ENCODE measurements at regions not wholly inside any gene's neighbourhood (a gene's known extent, or its start where the extent isn't known, plus 50 kb on each side); places are given as distances from the start of the nearest gene placed in this dataset.
A peak's percentile ranks its signal among the peaks of the same experiment; 100 is the strongest.

GRCh38 chr18:7383002-7383980, 152.4 kb downstream of the LRRC30 start:
- no peak for DNase-seq

GRCh38 chr18:7388741-7389140, 157.9 kb downstream of the LRRC30 start:
- no peaks in the 10 kb centered on the region for H3K9me3 ChIP-seq
- H3K27me3 ChIP-seq, result no peaks in the 10 kb centered on the region
- no peaks in the 10 kb centered on the region for H3K36me3 ChIP-seq
- no peak for DNase-seq
- no peak overlapping the region for H3K4me3 ChIP-seq

More at GRCh38 chr18:7383002-7383980, 152.4 kb downstream of the LRRC30 start:
- H3K9me3 ChIP-seq, result no peaks in the 10 kb centered on the region
- H3K27me3 ChIP-seq, result no peaks in the 10 kb centered on the region
- no peaks in the 10 kb centered on the region for H3K36me3 ChIP-seq
- no peak overlapping the region for H3K4me3 ChIP-seq

GRCh38 chr18:7390731-7391492, 160.0 kb downstream of the LRRC30 start:
- no peaks in the 10 kb centered on the region for H3K9me3 ChIP-seq
- no peaks in the 10 kb centered on the region for H3K27me3 ChIP-seq
- no peak for DNase-seq

GRCh38 chr18:7393080-7393479, 162.2 kb downstream of the LRRC30 start:
- no peak for DNase-seq
- Histone ChIP-seq H3K4me3 (no peak overlapping the region), H3K36me3 (no peaks in the 10 kb centered on the region)

More at GRCh38 chr18:7390731-7391492, 160.0 kb downstream of the LRRC30 start:
- Histone ChIP-seq H3K4me3 (no peak overlapping the region), H3K36me3 (no peaks in the 10 kb centered on the region)

GRCh38 chr18:7394050-7394659, 163.3 kb downstream of the LRRC30 start:
- no peaks in the 10 kb centered on the region for H3K9me3 ChIP-seq
- DNase-seq, result no peak
- H3K27me3 ChIP-seq, result no peaks in the 10 kb centered on the region
- no peaks in the 10 kb centered on the region for H3K36me3 ChIP-seq
- no peak overlapping the region for H3K4me3 ChIP-seq

More at GRCh38 chr18:7393080-7393479, 162.2 kb downstream of the LRRC30 start:
- no peaks in the 10 kb centered on the region for H3K9me3 ChIP-seq
- no peaks in the 10 kb centered on the region for H3K27me3 ChIP-seq

GRCh38 chr18:7395566-7395965, 164.7 kb downstream of the LRRC30 start:
- H3K9me3 ChIP-seq, result no peaks in the 10 kb centered on the region
- H3K4me3 ChIP-seq, result no peak overlapping the region
- no peak for DNase-seq

GRCh38 chr18:7413906-7414305, 153.2 kb upstream of the PTPRM start:
- no peak for DNase-seq
- Histone ChIP-seq H3K4me3 (no peak overlapping the region), H3K9me3 (no peaks in the 10 kb centered on the region), H3K36me3 (no peaks in the 10 kb centered on the region), H3K27me3 (no peaks in the 10 kb centered on the region)

More at GRCh38 chr18:7395566-7395965, 164.7 kb downstream of the LRRC30 start:
- no peaks in the 10 kb centered on the region for H3K27me3 ChIP-seq
- H3K36me3 ChIP-seq, result no peaks in the 10 kb centered on the region

GRCh38 chr18:7414459-7414858, 152.7 kb upstream of the PTPRM start:
- Histone ChIP-seq H3K9me3 (no peaks in the 10 kb centered on the region), H3K4me3 (no peak overlapping the region), H3K36me3 (no peaks in the 10 kb centered on the region), H3K27me3 (no peaks in the 10 kb centered on the region)
- no peak for DNase-seq

GRCh38 chr18:7415081-7415894, 151.8 kb upstream of the PTPRM start:
- DNase-seq, result no peak
- H3K36me3 ChIP-seq, result no peaks in the 10 kb centered on the region

GRCh38 chr18:7417727-7418126, 149.4 kb upstream of the PTPRM start:
- peak; percentile 28 for DNase-seq
- no peaks in the 10 kb centered on the region for H3K36me3 ChIP-seq

More at GRCh38 chr18:7415081-7415894, 151.8 kb upstream of the PTPRM start:
- Histone ChIP-seq H3K4me3 (no peak overlapping the region), H3K9me3 (no peaks in the 10 kb centered on the region), H3K27me3 (no peaks in the 10 kb centered on the region)

GRCh38 chr18:7429831-7430230, 137.3 kb upstream of the PTPRM start:
- DNase-seq, result no peak
- Histone ChIP-seq H3K4me3 (no peak overlapping the region), H3K36me3 (no peaks in the 10 kb centered on the region), H3K9me3 (no peaks in the 10 kb centered on the region), H3K27me3 (no peaks in the 10 kb centered on the region)

More at GRCh38 chr18:7417727-7418126, 149.4 kb upstream of the PTPRM start:
- no peaks in the 10 kb centered on the region for H3K27me3 ChIP-seq
- H3K4me3 ChIP-seq, result no peak overlapping the region
- H3K9me3 ChIP-seq, result no peaks in the 10 kb centered on the region

GRCh38 chr18:7436166-7436565, 130.9 kb upstream of the PTPRM start:
- Histone ChIP-seq H3K27me3 (no peaks in the 10 kb centered on the region), H3K36me3 (no peaks in the 10 kb centered on the region), H3K9me3 (no peaks in the 10 kb centered on the region), H3K4me3 (no peak overlapping the region)
- no peak for DNase-seq

- H3K9me3 ChIP-seq, result no peaks in the 10 kb centered on the region
- no peak for DNase-seq
- H3K27me3 ChIP-seq, result no peaks in the 10 kb centered on the region
These were observed 129.2 kb upstream of the PTPRM start for GRCh38 chr18:7437870-7438269.

GRCh38 chr18:7438646-7439045, 128.5 kb upstream of the PTPRM start:
- Histone ChIP-seq H3K9me3 (no peaks in the 10 kb centered on the region), H3K27me3 (no peaks in the 10 kb centered on the region), H3K36me3 (no peaks in the 10 kb centered on the region), H3K4me3 (no peak overlapping the region)
- no peak for DNase-seq

More at GRCh38 chr18:7437870-7438269, 129.2 kb upstream of the PTPRM start:
- Histone ChIP-seq H3K36me3 (no peaks in the 10 kb centered on the region), H3K4me3 (no peak overlapping the region)

GRCh38 chr18:7447318-7448028, 119.6 kb upstream of the PTPRM start:
- H3K36me3 ChIP-seq, result no peaks in the 10 kb centered on the region
- H3K9me3 ChIP-seq, result no peaks in the 10 kb centered on the region
- H3K27me3 ChIP-seq, result no peaks in the 10 kb centered on the region
- DNase-seq, result no peak
- no peak overlapping the region for H3K4me3 ChIP-seq
